ENCODE measurements at regions not wholly inside any gene's neighbourhood (a gene's known extent, or its start where the extent isn't known, plus 50 kb on each side); places are given as distances from the start of the nearest gene placed in this dataset.

DNA sequence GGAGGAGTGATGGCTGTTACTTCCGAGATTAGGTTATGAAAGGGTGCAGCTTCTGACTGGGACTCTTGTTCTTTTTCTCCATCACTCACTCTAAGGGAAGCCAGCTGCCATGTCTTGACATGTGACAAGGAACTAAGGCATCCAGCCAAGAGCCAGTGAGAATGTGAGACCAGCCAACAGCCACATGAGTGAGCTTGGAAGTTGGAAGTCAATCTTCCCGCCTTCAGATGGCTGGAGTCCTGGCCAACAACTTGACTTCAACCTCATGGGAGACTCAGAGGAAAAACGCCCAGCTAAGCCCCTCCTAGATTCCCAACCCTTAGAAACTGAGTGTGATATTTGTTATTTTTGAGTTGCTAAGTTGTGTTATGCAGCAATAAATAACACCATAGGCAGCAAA is 201.1 kb downstream of the SNX18 start:
- no peak for DNase-seq (ENCODE audit: low read depth in 2 of 2)

DNA sequence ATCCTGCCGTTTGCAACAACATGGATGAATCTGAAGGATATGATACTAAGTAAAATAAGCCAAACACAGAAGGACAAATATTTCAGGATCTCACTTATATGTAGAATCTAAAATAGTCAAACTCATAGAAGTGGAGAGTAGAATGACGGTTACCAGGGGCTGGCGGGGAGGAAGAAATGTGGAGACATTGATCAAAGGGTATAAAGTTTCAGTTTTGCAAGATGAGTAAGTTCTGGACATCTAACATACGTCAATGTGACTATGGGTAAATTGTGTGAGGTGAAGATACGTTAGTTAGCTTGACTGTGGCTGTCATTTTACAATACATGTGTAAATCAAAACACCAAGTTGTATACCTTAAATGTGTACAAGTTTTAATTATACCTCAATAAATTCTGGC is 200.3 kb downstream of the SNX18 start:
- no peak for DNase-seq (ENCODE audit: low read depth in 2 of 2)

DNA sequence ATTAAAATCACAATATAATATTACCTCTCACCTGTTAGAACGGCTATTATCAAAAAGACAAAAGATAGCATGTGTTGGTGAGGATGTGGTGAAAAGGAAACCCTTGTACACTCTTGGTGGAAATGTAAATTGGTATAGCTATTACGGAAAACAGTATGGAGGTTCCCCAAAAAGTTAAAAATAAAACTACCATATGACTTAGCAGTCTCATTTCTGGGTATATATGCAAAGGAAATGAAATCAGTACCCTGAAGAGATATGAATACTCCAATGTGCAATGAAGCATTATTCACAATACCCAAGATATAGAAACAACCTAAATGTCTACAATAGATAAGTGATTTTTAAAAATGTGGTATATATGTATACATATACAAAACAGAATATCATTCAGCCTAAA is 199.9 kb downstream of the SNX18 start:
- DNase-seq (ENCODE audit: low read depth in 2 of 2), result no peak

DNA sequence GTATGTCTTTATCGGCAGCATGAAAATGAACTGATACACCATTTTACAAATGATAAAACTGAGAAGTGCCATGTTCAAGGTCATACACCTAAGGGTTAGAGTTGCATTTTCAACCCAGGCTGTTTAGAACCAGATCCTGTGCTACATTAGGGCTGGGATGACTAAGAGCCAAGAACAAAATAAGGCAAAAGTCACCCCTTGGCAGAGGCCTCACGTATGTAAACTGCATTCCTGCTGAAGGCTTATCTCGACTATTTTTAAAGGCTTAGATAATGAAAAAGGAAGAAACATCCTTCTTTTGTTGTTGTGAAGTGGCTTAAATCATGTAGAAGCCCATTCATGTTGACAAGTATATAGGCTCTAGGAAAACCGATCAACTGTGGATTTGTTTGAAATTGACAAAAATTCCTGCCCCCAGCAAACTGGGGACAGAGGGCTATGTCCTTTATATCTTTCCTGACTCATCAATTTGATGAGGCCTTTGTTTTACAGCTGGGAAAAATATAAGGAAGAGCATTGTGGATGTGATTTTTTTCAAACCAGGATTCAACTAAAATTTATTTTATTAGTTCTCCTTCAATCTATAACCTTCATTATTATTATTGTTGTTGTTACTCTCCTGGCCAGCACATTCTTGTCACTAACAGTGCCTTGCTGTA is 196.5 kb downstream of the SNX18 start:
- no peak for DNase-seq (ENCODE audit: low read depth in 2 of 2)

DNA sequence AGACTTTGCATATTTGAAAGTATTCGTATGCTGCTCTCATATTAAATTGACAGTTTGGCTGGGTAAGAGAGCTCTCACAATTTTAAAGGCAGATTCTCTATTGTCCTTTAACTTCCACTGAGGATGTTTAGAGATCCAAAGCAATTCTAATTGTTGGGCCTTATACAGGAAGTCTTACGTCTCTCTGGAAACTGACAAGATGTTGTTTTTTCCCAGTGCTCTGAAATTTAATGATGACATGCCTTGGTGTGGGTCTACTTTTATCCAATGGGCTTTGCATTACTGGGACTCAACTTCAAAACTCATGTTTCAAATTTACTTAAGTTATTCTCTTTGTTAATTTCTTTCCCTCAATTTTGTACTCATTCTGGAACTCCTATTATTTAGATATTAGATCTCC is 191.5 kb downstream of the SNX18 start:
- DNase-seq (ENCODE audit: low read depth in 2 of 2), result no peak

DNA sequence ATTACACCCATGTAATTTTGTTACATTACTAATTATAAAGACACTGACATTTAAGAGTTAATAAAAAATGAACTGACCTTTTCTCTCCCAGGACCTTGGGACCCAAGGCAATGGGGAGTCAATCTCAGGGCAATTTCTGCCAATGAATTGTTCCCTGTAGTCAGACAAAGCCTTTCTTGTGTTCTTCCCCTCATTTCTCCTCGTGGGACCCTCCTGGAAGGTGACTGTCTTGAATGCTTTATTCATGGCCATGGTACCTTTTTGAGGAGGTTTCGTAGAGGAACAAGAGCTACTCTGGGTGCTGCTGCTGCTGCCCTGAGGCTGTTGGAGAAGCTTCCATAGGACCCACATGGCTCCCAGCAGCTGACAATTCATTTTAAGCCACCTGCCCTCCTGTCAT is 190.3 kb downstream of the SNX18 start:
- no peak for DNase-seq (ENCODE audit: low read depth in 2 of 2)

DNA sequence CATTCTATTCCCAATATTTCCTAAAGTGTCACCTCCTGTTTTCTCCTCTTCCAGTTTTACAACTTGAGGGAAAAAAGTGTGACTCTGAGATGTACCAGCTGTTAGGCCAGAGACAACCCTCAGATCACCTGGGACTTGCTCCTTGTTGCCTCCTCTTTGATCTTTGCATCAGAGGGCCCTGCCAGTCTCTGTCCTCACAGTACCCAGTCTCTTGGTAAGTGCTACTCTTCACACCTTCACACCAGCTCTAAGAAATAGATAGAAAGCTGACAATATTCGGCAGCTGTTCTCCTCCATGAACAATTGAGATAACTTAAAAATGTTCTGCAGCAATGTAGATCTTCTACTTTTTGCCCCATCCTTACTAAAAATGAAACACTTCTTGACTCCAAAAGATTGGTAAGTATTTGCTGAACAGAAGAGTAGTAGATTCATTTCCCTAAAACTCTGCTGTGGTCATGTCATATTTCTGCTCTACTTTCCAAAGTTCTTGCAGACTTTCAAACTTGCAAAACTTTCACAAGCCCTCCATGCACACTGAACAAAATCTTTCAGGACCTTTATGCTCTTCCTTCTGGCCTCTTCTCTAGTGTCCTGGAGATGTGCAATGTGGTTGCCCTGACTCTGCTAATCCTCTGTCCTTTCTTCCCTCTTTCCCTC is 188.6 kb downstream of the SNX18 start:
- no peak for DNase-seq (ENCODE audit: low read depth in 2 of 2)

DNA sequence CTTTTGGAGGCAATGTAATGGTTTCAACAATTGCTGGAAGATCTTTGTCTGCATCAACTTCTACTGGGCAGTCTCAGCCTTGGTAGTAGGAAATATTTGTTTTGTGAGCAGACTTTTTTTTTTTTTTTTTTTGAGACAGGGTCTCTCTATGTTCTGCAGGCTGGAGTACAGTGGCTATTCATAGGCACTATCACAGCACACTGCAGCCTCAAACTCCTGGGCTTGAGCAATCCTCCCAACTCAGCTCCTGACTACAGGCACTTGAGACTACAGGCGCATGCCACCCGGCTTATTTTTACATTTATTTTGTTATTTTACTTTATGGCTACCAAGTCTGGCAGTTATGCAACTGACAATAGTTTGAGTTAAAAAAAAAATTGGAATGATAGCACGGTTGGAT is 187.3 kb downstream of the SNX18 start:
- DNase-seq (ENCODE audit: low read depth in 2 of 2), result no peak

DNA sequence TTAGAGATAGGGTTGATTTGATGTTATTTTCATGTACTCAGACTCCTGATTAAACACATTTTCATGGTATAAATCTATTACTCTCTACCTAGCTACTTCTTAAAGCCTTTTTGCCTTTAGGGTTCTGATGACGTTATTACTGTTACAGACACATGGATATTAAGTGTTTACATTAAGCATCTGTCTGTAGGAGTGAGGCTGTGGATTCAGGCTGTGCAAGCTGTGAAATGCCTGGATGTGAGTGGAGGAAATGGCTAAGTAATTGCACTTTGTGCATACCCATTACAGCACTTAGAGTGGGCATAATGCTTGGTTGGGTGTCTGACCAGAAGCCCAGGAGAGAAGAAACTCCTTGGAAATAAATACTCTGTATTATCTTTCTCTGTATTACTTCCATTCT is 186.8 kb downstream of the SNX18 start:
- DNase-seq (ENCODE audit: low read depth in 2 of 2), result no peak

DNA sequence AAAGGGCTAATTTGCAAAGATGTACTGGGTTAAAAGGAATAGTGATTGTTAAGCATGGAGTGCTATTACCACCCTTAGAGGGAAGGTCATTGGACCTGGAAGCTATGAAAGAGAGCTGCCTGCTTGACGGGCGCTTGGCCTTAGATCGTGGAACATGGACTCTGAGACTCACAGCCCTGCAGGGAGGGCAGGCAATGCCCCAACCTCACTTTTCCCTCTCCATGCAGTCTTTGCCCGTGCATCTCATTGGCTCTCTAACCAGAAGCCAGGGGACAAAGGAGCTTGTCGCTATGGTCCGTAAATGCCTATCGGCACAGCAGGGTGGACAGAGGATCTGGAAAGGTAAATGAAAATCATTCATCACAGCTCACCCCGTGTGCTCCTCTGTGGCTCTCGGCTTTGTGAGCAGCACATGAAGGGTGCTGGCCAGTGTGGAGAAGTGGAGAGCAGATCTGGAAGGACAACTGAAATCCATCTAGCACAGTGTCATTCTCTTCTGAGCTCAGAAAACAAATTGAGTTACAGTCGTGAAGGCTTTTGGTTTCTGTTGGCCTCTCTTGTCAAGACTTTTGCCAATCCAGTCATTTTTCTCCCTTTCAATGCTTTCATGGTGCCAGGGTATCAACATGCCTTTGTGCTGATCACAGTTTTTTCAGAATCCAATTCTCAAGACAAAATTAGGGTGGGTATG is 186.2 kb downstream of the SNX18 start:
- DNase-seq (ENCODE audit: low read depth in 2 of 2), result no peak

DNA sequence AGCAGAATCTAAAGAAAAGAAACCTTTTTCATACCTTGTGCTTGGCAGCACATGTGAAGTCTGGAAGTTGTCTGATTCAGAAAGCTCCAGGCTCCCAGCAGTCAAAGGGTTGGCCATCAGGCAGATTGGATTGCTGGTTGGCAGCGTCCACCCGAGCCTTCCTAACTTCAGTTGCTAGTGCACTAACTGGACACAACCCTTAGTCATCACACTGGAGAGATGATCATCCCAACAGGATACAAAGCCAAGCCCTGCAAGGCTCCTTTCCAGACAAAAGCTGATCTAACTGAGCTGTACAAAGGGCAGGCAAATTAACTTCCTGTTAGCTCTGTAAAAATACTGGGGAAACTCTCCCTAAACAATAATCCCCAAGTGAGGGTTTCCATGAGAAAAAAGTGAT is 185.6 kb downstream of the SNX18 start:
- DNase-seq (ENCODE audit: low read depth in 2 of 2), result peak; percentile 45 to 47

DNA sequence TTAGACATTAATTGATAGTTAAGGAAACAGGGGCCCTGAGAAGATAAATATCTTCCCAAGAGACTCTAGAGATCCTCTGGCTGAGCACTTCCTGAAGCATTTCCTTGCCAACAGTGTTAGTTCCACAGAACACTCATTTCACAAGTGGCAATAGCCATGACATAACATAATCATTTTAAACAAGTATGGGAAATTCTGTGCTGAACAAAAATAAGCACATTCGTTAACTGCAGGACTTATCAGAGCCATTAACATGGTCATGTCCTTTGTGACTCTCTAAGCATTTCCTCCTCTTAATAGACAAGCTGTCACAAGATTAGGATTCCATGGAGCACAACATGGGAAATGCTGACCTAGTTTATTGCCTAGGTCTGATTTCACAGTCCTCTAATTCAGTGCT is 184.9 kb downstream of the SNX18 start:
- no peak for DNase-seq (ENCODE audit: low read depth in 2 of 2)

DNA sequence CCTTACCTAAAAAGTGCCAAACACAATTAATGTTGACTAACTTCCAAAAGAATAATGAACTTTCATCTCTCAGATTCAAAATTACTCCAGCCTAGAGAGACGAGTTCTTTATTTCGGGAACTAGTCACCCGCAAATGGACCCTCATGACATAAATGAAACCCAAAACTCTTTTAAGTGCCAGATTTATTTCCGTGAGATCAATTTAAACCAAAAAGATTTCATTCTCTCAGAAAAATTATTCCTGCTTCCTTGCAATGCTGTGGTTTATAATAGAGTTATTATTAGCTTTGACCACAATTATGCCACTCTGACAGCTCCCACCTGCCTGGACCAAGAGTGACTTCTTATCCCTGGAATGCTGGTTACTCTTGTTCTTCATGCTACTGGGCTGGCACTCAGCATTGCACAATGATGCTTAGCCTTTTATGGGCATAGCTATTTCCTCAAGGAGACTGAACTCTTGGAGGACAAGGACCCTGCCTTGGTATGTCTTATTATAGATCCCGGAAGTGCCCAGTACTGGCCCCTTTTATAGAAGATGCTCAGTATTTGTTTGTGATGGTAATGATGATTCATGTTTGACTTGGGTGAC is 183.5 kb downstream of the SNX18 start:
- peak; percentile 91 to 92 for DNase-seq (ENCODE audit: low read depth in 2 of 2)

DNA sequence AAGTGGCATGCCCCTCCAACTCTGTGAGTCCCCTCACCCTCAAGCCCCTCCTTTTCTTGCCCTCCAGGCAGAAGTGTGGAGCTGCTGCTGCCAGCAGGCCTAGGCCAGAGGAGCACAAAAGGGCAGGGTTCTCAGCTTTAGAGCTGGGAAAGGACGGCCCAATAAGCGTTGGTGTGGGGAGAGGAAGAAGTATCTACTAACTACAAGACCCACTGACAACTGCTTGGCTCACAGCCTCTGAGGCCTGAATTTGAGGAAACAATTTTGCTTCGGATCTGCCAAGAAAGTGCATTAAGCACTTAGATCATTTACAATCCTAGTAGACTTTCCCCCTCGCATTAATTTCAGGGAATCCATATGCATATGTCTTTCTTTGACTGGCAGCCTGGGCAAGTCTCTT is 179.4 kb downstream of the SNX18 start:
- no peak for DNase-seq (ENCODE audit: low read depth in 2 of 2)

DNA sequence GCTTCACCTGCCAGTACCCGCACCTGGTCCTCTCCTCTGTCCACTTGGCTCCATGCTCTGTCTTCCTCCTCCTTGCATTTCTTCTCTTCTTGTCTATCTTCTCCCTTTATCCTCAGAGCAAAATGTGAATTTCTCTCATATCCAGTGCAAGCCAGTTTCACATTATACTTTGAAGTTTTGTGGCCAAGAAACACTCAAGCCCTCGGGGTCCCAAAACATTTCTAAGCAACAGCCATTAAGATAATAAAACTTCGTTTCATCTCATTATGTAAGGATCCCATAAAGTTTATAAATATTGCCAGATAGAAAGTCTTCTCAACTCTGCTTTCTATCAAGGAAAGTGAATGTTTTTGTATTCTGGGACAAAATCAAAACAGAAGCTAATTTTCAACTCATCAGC is 178.8 kb downstream of the SNX18 start:
- no peak for DNase-seq (ENCODE audit: low read depth in 2 of 2)

DNA sequence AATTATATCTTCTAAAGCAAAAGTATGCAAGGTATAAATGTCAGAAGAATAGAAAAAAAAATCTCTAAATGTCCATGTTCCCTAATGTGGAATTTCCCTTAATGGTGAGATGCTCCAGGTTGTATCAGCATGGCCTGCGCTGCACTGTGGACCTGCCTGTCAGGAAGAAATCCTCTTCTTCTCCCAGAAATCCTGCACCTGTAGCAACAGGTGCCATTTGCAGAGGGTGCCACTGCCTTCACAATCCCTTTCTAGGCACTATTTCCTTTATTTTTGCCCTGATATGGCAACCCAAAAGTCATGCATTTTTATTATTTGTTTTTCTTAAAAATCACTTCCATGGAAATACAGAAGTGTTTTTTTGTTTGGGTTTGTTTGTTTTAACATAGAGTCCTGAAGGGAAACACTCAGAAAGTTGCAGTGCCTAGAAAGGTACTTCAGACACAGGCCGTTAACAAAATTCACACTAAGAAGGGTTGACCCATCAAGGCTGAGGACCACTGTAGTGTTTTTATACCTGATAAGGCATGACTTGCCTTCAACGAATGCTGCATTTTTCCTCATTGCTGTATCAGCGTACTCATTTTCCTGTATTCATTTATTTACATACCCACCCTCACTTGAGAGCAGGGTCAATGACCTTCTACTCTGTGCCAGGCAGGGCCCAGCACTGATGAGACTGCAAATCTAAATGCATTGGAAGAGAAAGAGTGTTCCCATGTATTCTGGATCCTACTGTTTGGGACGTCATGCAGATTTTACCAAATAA is 177.8 kb downstream of the SNX18 start:
- no peak for DNase-seq (ENCODE audit: low read depth in 2 of 2)

DNA sequence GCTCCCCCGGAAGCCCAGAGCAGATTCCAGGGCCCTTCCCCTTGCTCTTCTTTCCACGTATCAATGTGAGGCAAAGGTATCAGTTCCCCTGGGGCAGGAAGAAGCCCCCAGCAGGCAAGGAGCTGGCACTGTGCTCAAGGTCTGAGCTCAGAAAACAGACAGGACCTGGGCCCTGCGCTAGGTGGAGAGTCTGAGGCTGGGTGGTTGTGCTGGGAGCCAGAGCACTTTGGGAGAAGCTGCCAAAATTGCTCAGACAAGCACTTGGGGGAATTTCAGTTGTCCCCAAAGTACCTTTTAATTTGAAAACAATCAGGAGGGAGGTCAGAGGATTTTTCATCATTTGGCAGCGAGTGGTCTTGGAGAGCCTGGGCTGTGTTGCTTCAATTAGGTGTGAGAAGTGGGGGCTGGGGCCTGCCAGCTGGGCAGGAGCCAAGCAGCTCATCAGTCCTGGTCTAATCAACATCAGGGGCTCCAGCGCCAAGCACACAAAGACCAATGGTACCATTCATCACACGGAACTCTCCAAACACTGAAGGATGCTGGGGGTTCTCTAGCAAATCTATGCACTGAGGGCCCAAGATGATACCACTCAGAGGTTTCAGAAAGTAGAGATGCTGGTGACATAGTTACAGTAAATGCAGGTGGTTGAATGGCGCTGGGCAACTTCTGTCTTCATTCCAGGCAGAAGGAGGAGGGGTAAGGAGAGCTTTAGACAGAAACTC is 176.5 kb downstream of the SNX18 start:
- DNase-seq (ENCODE audit: low read depth in 2 of 2), result no peak

DNA sequence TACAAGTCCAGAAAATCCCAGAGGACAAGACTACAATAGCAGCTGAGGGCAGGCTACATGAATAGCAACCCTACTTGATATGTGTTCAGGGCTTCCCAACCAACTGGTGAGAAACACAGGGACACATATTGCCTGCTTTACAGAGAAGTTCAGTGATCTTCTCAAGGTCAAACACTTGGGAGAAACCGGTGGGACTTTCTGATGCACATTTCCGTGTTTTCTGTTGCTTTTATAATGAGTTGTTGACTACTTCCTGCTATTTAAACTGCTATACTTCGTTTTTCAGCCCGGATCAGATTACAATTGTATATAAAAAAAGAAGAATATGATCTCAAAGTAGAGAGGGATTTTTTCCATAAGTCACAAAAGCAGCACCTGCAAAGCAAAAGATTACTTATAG is 175.1 kb downstream of the SNX18 start:
- no peak for DNase-seq (ENCODE audit: low read depth in 2 of 2)

DNA sequence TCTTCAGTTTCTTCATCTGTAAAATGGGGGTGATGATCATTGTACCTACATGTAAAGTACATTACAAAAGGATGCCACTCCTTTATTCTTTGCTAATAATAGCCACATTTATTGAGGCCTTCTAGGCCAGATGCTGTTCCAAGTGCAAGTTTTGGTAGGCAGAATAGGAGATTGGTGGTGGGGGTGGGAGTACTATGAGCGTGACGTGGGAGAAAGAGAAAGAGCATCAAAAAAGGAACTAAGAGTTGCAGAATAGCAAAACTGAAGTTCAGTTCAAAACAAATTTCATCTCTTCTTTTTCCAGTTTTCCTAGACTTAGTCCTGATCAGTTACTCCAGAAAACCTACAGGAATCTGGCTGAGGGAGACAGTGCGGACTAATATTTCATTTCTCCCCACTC is 174.1 kb downstream of the SNX18 start:
- no peak for DNase-seq (ENCODE audit: low read depth in 2 of 2)

DNA sequence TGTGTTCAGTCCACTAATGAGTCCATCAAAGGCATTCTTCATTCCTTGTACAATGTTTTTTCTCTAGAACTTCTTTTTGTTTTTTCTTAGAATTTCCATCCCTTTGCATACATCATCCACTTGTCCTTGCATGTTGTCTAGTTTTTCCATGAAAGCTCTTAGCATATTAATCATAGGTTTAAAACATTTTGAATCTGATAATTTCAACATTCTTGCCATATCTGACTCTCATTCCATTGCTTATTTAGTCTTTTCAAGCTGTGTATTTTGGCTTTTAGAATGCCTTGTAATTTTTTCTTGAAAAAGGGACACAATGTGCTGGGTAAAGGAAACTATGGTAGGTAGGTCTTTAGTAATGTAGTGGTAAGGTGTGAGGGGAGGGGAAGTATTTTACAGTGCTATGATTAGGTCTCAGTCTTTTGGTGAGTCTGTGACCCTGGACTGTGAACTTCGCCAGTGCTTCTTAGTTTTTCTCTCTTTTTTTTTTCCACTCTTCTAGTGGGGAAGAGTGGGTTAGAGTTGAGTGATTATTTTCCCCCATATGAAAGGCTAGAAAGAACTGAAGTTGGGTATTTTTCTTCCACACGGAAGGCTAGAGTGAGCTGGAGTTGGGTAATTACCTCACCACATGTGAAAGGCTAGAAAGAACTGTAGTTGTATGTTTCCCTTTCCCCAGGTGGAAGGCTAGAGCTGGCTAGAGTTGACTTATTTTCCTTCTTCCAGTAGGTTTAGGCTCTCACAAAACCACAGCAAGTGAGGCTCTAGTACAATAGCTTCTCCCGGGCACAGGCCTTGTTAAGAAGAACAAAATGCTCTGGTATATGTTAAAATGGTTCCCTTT is 172.1 kb downstream of the SNX18 start:
- no peak for DNase-seq (ENCODE audit: low read depth in 2 of 2)

DNA sequence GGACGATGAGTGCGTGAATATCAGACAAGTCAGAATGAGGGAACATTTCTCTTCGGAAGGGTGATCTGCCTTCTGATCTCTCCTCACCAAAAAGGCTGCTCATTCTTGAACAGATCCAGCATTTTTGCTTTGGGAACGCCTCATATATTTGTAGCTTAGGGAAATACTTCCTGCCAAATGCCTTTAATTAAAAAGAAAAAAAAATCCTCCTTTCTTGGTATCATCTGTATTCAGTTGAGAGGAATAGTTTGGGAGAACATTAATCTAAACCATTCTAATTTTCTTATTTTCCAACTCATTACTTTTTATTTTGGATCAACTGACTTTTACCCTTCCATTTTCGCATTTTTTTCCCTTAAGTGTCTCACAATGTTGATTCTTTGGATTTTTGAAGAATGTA is 163.4 kb downstream of the SNX18 start:
- no peak for DNase-seq (ENCODE audit: low read depth in 2 of 2)
